ENCODE measurements at regions not wholly inside any gene's neighbourhood (a gene's known extent, or its start where the extent isn't known, plus 50 kb on each side); places are given as distances from the start of the nearest gene placed in this dataset.

DNA sequence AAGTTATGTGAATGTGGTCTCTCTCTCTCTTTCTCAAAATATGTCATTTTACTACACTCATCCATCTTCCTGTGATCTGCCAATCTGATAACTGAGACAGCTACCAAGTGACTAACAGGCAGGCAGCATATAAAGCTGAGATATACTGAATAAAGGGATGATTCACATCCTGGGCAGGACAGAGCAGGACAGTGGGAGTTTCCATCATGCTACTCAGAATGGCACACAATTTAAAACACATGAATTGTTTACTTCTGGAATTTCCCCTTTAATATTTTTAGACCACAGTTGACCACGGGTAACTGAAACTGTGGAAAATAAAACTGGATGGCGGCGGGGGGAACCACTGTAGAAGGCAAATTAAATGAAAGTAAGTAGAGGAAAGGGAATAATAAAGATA, 58.6 kb upstream of the DCTD start (continued):
- TF ChIP-seq ATF4 (CRISPR knock-in tag; IDR thresholded peaks at IDR 0.05) (no peak), HNRNPK (IDR thresholded peaks at IDR 0.05; ENCODE audit: low read depth, low read length, poor library complexity, severe bottlenecking) (no peak), EWSR1 (IDR thresholded peaks at IDR 0.05; ENCODE audit: borderline replicate concordance, low read depth, partially characterized antibody) (no peak), ZNF512 (tag; IDR thresholded peaks at IDR 0.05) (no peak), HNRNPL (IDR thresholded peaks at IDR 0.05; ENCODE audit: low read depth, low read length) (no peak), NCOA4 (IDR thresholded peaks at IDR 0.05; ENCODE audit: partially characterized antibody) (no peak), CHD1 (IDR thresholded peaks at IDR 0.05; ENCODE audit: low read length) (no peak), PRDM10 (IDR thresholded peaks at IDR 0.05; ENCODE audit: partially characterized antibody) (peak; percentile 19), SLC30A9 (CRISPR knock-in tag; IDR thresholded peaks at IDR 0.05) (no peak), KLF16 (IDR thresholded peaks at IDR 0.05) (no peak), RBM25 (IDR thresholded peaks at IDR 0.05; ENCODE audit: low read depth, low read length, severe bottlenecking) (no peak), IFI16 (CRISPR knock-in tag; IDR thresholded peaks at IDR 0.05) (no peak), DMBX1 (CRISPR knock-in tag; IDR thresholded peaks at IDR 0.05; ENCODE audit: borderline replicate concordance) (no peak)
- TF ChIP-seq, protein P1, sequence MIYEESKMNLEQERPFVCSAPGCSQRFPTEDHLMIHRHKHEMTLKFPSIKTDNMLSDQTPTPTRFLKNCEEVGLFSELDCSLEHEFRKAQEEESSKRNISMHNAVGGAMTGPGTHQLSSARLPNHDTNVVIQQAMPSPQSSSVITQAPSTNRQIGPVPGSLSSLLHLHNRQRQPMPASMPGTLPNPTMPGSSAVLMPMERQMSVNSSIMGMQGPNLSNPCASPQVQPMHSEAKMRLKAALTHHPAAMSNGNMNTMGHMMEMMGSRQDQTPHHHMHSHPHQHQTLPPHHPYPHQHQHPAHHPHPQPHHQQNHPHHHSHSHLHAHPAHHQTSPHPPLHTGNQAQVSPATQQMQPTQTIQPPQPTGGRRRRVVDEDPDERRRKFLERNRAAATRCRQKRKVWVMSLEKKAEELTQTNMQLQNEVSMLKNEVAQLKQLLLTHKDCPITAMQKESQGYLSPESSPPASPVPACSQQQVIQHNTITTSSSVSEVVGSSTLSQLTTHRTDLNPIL (CRISPR knock-in tag; IDR thresholded peaks at IDR 0.05) = no peak
- TF ChIP-seq, protein P2, sequence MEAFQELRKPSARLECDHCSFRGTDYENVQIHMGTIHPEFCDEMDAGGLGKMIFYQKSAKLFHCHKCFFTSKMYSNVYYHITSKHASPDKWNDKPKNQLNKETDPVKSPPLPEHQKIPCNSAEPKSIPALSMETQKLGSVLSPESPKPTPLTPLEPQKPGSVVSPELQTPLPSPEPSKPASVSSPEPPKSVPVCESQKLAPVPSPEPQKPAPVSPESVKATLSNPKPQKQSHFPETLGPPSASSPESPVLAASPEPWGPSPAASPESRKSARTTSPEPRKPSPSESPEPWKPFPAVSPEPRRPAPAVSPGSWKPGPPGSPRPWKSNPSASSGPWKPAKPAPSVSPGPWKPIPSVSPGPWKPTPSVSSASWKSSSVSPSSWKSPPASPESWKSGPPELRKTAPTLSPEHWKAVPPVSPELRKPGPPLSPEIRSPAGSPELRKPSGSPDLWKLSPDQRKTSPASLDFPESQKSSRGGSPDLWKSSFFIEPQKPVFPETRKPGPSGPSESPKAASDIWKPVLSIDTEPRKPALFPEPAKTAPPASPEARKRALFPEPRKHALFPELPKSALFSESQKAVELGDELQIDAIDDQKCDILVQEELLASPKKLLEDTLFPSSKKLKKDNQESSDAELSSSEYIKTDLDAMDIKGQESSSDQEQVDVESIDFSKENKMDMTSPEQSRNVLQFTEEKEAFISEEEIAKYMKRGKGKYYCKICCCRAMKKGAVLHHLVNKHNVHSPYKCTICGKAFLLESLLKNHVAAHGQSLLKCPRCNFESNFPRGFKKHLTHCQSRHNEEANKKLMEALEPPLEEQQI (IDR thresholded peaks at IDR 0.05) = no peak
- TF ChIP-seq, protein P3, sequence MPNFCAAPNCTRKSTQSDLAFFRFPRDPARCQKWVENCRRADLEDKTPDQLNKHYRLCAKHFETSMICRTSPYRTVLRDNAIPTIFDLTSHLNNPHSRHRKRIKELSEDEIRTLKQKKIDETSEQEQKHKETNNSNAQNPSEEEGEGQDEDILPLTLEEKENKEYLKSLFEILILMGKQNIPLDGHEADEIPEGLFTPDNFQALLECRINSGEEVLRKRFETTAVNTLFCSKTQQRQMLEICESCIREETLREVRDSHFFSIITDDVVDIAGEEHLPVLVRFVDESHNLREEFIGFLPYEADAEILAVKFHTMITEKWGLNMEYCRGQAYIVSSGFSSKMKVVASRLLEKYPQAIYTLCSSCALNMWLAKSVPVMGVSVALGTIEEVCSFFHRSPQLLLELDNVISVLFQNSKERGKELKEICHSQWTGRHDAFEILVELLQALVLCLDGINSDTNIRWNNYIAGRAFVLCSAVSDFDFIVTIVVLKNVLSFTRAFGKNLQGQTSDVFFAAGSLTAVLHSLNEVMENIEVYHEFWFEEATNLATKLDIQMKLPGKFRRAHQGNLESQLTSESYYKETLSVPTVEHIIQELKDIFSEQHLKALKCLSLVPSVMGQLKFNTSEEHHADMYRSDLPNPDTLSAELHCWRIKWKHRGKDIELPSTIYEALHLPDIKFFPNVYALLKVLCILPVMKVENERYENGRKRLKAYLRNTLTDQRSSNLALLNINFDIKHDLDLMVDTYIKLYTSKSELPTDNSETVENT (CRISPR knock-in tag; IDR thresholded peaks at IDR 0.05) = no peak

All from K562 (cell line).